ENCODE measurements at regions not wholly inside any gene's neighbourhood (a gene's known extent, or its start where the extent isn't known, plus 50 kb on each side); places are given as distances from the start of the nearest gene placed in this dataset.
A peak's percentile ranks its signal among the peaks of the same experiment; 100 is the strongest.

GRCh38 chr2:185360776-185361175 lies 377.8 kb upstream of the FSIP2 start:
- FAIRE-seq, result no peak
- DNase-seq (ENCODE audit: low read depth), result peak; percentile 69
- no peak for TF ChIP-seq CTCF (IDR thresholded peaks at IDR 0.05; ENCODE audit: insufficient read depth, low read length, severe bottlenecking)

GRCh38 chr2:185372188-185372587 lies 366.4 kb upstream of the FSIP2 start:
- no peaks in the 10 kb centered on the region for H3K27me3 ChIP-seq (ENCODE audit: control insufficient read depth, insufficient read depth, low read length)
- no peak overlapping the region for H3K4me3 ChIP-seq (ENCODE audit: low read depth, low read length)
- FAIRE-seq (no peak), DNase-seq (ENCODE audit: low read depth) (peak; percentile 51)
- H3K36me3 ChIP-seq (ENCODE audit: control insufficient read depth, insufficient read depth, low read length), result no peaks in the 10 kb centered on the region
- TF ChIP-seq CTCF (IDR thresholded peaks at IDR 0.05; ENCODE audit: insufficient read depth, low read length, severe bottlenecking), result no peak

More at GRCh38 chr2:185360776-185361175, 377.8 kb upstream of the FSIP2 start:
- Histone ChIP-seq H3K36me3 (ENCODE audit: control insufficient read depth, insufficient read depth, low read length) (no peaks in the 10 kb centered on the region), H3K4me3 (ENCODE audit: low read depth, low read length) (no peak overlapping the region), H3K27me3 (ENCODE audit: control insufficient read depth, insufficient read depth, low read length) (no peaks in the 10 kb centered on the region)

- FAIRE-seq (no peak), DNase-seq (ENCODE audit: low read depth) (peak; percentile 15)
- H3K4me3 ChIP-seq (ENCODE audit: low read depth, low read length), result no peak overlapping the region
- H3K27me3 ChIP-seq (ENCODE audit: control insufficient read depth, insufficient read depth, low read length), result no peaks in the 10 kb centered on the region
- no peak for TF ChIP-seq CTCF (IDR thresholded peaks at IDR 0.05; ENCODE audit: insufficient read depth, low read length, severe bottlenecking)
- no peaks in the 10 kb centered on the region for H3K36me3 ChIP-seq (ENCODE audit: control insufficient read depth, insufficient read depth, low read length)
Measured at GRCh38 chr2:185373229-185373628, 365.4 kb upstream of the FSIP2 start.

- TF ChIP-seq CTCF (IDR thresholded peaks at IDR 0.05; ENCODE audit: insufficient read depth, low read length, severe bottlenecking), result no peak
- FAIRE-seq (no peak), DNase-seq (ENCODE audit: low read depth) (peak; percentile 15)
- Histone ChIP-seq H3K4me3 (ENCODE audit: low read depth, low read length) (no peak overlapping the region), H3K27me3 (ENCODE audit: control insufficient read depth, insufficient read depth, low read length) (no peaks in the 10 kb centered on the region), H3K36me3 (ENCODE audit: control insufficient read depth, insufficient read depth, low read length) (no peaks in the 10 kb centered on the region)
Measured at GRCh38 chr2:185374878-185375277, 363.7 kb upstream of the FSIP2 start.

- no peak for FAIRE-seq
- DNase-seq (ENCODE audit: low read depth), result no peak
- Histone ChIP-seq H3K36me3 (ENCODE audit: control insufficient read depth, insufficient read depth, low read length) (no peaks in the 10 kb centered on the region), H3K4me3 (ENCODE audit: low read depth, low read length) (no peak overlapping the region), H3K27me3 (ENCODE audit: control insufficient read depth, insufficient read depth, low read length) (no peaks in the 10 kb centered on the region)
- TF ChIP-seq CTCF (IDR thresholded peaks at IDR 0.05; ENCODE audit: insufficient read depth, low read length, severe bottlenecking), result no peak
Measured at GRCh38 chr2:185375731-185376130, 362.9 kb upstream of the FSIP2 start.

- FAIRE-seq (no peak), DNase-seq (ENCODE audit: low read depth) (peak; percentile 27)
- TF ChIP-seq CTCF (IDR thresholded peaks at IDR 0.05; ENCODE audit: insufficient read depth, low read length, severe bottlenecking), result no peak
- Histone ChIP-seq H3K36me3 (ENCODE audit: control insufficient read depth, insufficient read depth, low read length) (no peaks in the 10 kb centered on the region), H3K27me3 (ENCODE audit: control insufficient read depth, insufficient read depth, low read length) (no peaks in the 10 kb centered on the region), H3K4me3 (ENCODE audit: low read depth, low read length) (no peak overlapping the region)
Measured at GRCh38 chr2:185381631-185382030, 357.0 kb upstream of the FSIP2 start.

Data from bronchial epithelial cell (primary cell).